ENCODE measurements at regions not wholly inside any gene's neighbourhood (a gene's known extent, or its start where the extent isn't known, plus 50 kb on each side); places are given as distances from the start of the nearest gene placed in this dataset.

DNA sequence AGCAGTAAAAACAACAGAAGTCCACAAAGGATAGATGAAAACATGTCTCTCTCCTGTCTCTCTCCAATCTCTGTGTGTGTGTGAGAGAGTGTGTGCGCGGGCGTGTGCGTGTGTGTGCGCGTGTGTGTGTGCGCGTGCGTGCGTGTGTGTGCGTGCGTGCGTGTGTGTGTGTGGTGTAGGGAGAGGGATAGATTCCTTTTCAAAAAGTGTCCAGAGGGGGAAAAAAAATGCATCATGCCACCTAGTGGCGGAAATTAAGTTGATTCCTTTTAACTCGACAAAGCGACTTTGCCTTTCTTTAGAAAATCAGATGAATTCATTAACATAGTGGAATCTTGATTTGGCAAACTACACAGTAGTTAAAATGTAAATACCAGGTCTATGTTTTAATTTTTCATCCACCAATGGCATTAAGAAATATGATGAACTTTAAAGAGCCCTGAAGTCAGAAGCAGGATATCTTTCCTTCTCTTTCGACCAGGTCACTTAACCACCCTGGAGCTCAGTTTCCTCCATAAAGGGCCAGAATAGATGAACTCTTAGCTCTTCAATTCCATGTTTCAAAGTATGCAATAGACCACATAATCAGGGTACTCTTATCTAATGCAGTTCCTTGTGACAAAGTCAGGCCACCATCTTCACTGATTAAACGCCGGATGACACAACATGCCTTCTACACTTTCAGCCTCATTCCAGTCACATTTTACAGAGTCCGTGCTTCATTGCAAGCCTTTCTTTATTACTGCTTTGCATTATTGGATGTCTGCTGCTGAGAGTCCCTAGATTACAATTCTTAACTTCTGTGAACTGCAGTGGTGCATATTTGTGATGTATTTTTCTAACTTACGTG is 162.8 kb downstream of the FBXO8 start:
- intact Hi-C loops (cut with micrococcal nuclease) = loop anchor here (1.0 to 10.0 kb wide), 4 partner anchors 199 to 806 kb away; no protein-coding TSS in a partner anchor

DNA sequence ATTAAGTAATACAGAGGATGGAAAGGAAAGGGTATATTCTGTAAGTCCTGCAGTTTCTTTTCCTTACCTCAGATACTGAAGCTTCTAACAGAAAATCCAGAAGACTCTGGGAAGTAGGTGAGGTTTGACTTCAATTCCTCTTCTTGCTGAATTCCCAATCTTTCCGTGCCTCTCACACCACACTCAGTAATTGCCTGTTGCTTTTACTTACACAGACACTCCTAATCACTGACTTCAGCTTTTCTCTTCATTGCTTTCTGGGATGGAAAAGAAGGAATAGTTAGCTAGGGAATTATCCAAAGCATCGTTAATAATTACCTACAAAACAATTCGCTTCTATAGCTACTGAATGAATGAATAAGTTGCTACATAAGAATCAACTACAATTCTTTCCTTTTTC is 163.6 kb downstream of the FBXO8 start:
- intact Hi-C loops (cut with micrococcal nuclease) = loop anchor here (1.0 to 10.0 kb wide), 4 partner anchors 199 to 805 kb away; no protein-coding TSS in a partner anchor

DNA sequence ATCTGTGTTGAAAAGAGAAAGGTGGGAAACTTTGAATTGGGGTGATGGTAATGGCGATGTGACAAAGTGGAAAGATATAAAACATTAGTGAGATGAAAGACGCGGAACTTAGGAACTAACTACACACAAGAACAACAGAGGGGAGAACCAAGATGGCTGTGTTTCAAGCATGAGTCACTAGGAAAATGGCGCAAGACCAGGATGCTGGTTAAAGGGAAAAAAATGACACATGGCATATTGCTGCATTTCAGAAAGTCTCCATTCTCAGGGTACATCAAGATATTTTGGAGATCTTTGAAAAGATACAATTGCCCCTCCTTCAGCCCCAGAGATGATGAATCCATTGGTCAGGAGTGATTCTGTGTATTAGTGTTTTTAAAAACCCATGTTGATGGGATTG is 164.4 kb downstream of the FBXO8 start:
- intact Hi-C loops (cut with micrococcal nuclease) = no loop called here

DNA sequence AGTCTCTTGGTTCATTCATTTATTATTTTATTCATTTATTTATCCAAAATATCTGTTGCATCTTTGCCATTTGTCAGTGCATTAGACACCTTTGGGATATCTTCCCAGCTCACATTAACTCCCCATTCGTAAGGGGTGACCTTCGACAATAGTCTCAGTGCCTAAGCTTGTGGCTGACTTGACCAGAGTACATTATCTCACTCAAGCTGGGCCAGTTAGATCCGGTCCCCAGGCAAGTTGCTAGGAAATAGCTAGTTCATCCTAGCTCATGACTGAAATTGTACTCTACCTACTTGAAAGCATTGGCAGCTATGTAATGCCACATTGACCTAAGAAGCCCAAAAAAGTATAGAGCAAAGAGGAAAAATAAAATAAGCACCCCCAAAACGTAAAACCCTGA is 165.3 kb downstream of the FBXO8 start:
- intact Hi-C loops (cut with micrococcal nuclease) = no loop called here

DNA sequence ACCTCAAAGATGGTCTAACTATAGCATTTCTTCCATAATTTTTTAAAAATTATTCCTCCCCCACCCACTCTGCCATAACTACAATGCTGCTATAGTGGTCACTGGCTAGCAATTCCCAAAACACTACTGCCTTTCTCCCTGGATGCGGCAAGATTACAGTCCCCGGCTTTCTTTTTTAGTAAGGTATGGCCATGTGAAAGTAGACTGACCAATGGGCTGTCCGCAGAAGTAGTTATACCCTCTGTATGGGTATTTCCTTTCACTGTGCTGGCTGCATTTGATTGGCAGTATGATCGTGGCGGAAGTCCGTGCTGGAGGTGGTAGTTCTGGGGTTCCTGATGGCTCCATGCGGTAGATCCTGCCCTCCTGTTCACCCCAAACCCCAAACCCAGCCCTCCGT is 166.0 kb downstream of the FBXO8 start:
- intact Hi-C loops (cut with micrococcal nuclease) = no loop called here

DNA sequence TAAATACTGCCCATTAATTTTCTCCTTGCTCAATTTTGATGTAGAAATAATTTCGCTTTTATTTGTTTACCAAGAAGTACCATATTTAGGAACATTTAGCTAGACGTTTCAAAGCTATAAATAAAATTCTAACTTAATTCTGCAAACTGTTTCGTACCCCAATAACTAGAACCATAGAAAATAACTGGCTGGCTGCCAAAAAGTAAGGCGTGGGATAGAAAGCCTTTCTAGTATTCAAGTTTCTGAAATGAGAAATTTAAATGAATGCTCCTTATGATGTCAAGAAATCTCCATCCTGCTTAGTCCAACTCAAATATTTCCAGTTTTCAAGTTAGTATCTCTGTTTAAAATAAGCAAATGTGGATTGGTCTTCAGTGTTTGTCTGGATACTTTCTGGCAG is 167.4 kb downstream of the FBXO8 start:
- intact Hi-C loops (cut with micrococcal nuclease) = no loop called here

DNA sequence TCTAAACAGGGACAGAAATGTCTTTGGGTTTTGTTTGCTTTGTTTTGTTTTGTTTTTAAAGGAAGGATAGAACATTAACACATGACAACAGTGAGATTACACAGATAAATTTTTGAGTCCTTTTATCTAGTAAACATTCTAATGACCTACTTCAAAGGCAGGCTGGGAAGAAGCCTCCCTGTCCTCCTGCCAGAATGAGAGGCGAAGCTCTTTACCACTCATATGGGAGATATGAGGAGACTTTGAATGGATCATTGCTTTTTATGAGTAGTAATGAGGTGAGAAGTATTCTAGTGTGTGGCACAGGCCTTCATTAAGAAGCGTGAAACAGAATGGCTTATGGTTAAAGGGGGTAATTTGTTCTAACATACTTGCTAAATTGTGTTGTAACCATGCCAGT is 172.0 kb downstream of the FBXO8 start:
- intact Hi-C loops (cut with micrococcal nuclease) = no loop called here

DNA sequence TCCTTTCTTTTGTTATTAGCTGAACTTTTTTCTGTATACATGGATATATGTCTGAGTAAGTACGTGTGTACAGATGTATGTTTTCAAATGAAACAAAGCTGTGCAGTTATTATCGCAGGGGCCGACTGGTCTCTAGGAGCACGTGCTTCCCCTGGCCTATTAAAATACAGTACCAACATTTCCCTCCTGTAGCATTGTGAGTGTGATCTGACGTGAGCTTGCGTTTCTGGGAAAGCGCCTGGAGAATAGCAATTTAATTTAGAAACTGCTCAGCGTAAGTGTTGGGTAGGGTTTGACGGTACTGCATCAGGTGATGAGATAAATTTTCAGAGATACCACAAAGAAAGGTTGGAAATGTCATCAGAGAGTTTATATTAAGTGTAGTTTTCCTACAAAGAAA is 173.3 kb downstream of the FBXO8 start:
- intact Hi-C loops (cut with micrococcal nuclease) = no loop called here

DNA sequence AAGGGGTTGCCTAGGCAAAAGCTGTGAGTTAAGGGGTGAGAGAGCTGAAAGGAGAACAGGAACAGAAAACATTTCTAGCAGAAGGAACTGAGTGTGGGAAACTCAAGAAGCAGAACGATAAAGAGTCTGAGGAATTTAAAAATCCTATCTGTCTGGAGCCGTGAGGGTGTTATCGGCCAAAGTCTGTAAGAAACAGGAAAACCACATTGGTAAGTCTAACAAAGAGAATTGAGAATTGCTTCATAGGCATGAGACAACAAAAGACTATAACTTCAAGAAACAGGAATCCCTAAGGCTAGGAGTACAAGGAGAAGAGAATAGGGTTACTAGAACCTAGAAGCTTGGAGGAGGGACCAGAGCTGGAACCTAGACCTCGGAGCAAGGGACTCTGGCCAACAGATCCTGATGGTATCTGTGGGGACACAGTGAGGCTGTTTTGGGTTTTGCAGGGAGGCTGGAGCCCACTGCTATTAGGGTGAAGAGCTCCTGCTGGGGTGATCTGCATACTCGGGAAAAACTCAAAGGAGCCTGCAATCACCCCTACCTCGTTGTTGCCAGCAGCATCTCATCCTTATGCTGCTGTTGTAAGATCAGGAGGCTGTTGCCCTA is 175.6 kb downstream of the FBXO8 start:
- intact Hi-C loops (cut with micrococcal nuclease) = no loop called here

DNA sequence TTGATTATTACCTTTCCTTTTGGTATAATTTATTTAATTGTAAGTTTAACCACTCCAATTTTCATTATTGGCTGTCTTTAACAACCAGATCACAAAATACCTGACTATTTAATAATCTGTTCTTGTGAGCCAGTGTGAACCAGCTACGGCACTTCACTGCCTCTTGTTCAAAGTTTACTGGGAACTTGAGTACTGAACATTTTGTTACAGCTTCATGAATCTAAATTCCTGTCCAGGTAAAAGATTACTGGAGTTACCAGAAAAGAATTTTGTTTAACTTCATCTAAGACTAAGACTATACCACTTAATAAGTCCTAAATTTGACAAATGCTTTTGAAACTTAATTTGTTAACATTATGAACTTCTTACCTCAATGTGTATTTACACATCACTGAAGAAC is 178.3 kb downstream of the FBXO8 start:
- intact Hi-C loops (cut with micrococcal nuclease) = no loop called here

DNA sequence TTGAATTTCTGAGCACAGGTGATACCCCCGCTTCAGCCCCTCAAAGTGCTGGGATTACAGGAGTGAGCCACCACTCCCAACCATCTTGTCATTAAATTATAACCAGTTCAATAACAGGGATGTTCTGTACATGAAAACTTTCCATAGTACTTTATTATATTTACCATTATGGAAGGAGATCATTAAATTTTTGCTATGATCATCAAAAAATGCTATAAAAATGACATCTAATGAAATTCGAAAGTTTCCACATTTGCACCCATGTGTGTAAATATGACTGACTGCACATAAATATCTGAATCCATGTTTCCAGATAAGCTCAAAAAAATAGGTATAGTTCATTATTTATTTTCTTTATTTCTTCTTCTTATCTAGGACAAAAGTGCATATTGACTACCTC is 182.6 kb downstream of the FBXO8 start:
- intact Hi-C loops (cut with micrococcal nuclease) = no loop called here

DNA sequence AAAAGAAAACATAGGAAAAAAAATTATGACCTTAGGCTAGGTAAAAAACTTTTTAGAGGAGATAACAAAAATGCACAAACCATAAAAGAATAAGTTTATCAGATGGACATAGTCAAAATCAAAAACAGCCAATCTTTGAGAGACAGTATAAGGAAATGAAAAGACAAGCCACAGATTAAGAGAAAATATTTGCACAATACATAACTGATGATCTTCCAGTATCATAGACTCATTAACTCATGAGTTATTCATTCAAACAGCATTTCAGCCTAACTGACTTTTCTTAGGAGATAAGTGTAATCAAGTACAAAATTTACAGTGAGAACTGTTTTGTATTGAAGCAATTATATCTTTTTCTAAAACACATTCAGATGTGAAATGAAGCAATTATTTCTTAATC is 183.8 kb downstream of the FBXO8 start:
- intact Hi-C loops (cut with micrococcal nuclease) = no loop called here

DNA sequence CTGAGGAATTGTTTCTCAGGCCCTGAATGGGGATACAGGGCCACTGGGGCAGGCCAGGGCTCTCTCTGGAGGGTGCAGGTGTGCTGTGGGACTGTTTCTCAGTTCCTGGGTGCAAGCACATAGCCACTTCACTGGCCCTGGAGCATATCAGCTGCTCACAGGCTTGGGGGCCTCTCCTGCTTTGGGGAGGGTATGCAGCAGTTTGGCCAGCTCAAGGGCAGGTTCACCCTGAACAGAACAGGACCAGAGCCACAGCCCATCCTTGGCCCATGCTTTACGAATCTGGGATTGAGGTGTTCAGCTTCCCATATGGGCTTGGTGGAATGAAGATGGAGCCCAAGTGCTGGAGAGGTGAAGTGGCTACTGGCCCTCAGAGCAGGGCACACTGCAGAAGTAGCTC is 186.5 kb downstream of the FBXO8 start:
- intact Hi-C loops (cut with micrococcal nuclease) = no loop called here

DNA sequence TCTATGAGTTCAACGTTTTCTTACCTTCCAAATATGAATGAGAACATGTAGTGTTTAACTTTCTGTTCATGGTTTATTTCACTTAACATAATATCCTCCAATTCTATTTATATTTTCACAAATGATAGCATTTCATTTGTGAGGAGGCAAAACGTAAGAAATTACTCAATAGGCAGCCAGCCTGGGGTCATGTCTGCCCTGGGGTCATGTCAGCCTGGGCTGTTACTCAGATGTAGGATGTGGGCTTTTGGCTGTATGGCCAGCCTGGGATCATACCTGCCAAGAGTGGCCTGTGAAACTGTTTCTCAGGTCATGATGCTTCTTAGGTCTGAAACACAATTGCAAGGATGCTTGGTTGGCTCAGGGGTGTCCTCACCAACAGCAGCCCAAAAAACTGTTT is 187.0 kb downstream of the FBXO8 start:
- intact Hi-C loops (cut with micrococcal nuclease) = no loop called here

DNA sequence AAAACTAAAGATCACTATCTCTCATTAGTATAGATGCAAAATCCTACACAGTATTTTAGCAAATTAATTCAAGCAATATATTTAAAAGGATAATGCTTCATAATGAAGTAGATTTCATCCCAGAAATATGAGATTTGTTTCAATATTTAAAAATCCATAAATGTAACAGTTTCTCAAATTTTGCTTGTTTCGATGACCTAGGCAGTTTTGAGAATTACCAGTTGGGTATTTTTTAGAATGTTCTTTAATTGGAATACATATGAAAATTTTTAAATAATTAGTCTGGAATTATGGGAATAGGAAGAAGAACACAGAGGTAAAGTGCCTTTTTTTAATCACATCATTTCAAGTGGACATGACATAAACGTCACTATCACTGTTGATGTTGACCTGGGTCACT is 192.3 kb downstream of the FBXO8 start:
- intact Hi-C loops (cut with micrococcal nuclease) = loop anchor here (5.0 kb wide), 1 partner anchor 596 kb away; no protein-coding TSS in a partner anchor

DNA sequence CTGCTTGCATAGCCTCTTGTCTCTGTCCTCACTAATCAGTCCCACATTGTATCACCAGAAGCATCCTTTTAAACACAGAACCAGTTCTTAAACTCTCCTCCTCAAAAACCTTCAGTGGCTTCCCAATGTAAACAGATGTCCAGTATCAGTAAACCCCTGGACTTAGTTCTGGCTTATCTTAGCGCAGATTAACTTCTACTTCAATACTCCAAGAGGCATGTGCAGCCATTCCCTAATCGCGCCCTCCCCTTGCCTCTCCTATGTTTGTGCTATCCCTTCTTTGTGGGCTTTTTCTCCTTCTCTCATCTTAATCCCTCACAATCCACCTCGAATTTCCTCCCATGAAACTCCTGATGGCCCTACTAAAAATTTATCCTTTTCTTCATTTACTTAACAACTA is 193.8 kb downstream of the FBXO8 start:
- intact Hi-C loops (cut with micrococcal nuclease) = loop anchor here (5.0 kb wide), 1 partner anchor 598 kb away; no protein-coding TSS in a partner anchor

DNA sequence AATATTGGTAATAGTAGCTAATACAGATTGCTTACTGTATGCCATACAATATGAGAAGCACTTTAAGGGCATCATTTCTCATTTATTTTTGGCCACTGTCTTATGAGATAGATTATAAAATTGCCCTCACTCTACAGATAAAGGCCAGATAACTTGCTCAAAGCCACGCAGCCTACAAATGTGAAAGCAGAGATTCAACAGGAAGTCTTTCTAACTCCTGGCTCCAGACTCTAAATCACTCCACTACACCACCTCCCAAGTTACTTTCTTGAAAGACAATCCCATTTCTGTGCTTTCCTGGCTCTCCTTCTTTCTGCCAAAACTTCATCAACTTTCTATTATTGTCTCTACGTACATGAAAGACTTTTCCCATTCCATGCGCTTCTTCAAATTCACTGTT is 194.7 kb downstream of the FBXO8 start:
- intact Hi-C loops (cut with micrococcal nuclease) = no loop called here

DNA sequence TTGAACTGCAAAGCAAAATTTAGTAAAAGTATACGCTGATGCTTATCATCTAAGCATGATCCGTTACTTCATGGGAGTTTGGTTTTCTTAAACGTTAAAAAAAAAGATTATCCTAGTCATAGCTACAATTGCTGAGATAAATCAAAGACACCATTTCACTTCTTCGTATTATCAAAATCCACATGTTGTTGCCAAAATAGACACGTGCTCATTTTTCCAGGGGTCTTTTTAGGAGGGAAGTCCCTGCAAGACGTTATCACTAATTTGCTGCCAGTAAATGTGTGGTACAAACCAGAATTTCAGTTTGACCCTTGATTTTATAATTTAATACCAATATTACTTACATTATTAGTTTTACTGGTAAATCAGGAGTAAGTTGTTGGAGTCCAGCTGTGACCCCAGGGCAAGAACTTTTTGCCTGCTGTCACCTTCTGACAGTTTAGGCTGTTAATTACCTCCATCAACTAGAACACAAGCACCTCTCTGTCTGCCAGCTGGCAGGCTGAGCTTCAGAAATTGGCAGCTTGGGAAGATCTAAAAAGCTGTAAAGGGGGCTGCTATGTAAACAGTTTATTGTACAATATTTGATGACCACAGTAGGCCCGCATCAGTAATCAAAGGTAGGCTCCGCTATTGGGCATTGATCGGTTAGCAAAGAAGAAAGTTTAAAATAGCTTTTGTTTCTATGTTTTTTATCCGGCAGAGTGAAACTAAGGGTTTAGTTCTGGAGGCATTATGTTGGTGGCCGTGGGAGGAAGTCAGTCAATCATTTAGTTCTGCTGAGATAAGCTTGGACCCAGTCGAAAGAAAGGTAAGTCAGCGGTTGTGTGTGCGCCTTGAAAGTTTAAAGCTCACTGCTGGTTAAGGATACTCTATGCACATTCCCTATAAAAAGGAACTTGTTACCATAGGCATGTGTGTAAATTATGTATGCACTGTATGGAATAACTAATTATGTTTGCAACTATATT is 196.4 kb downstream of the FBXO8 start:
- intact Hi-C loops (cut with micrococcal nuclease) = no loop called here

DNA sequence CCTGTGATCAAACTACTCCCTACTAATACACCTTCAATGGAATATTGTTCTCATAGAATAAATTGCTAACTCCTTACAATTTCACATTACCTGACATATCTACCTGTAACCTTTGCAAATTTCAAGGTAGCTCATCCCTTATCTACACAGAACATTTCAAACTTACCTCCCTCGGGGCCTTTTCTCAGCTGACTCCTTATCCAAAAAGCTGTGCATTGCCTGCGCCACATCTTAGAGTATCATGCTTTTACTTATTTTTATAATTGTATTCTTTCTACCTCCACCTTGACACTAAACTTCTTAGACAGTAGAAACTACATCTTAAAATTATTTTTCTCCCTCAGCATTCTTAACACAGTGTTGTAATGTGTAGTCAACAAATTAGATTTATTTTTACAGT is 198.5 kb downstream of the FBXO8 start:
- intact Hi-C loops (cut with micrococcal nuclease) = no loop called here

DNA sequence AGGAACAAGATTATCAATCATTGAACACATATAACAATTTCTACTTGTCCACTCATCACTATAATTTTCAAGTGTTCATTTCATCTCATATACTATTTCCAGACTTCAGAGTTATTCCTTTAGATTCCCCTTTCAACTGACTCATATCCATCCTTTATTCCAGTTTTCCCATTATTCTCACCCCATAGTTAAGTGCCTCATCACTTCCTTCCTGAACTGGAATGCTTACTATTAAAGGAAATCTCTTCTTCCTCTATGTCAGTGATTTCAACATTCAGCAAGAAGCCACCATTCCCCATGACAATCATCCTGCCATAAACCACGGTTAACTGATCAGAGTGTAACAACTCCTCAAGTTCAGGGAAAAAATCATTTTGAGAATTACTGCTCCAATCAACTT is 198.9 kb downstream of the FBXO8 start:
- intact Hi-C loops (cut with micrococcal nuclease) = no loop called here

DNA sequence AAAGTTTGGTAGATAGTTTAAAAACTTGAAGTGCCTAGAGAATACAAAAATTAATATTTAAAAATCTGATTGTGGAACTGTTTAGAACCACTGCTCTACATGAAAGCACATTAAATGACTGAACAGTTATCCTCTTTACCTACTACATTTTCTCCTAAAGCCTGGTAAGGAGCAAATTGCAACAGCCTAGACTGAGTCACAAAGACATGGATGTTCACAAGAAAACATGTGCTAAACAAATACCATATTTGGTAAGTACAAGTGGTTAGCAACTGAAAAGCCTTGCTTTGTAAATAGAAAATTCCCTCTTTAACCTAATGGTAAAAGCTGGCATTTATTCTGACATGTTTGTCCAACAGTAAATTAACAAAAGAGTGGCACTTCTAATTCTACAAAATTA is 203.1 kb downstream of the FBXO8 start:
- intact Hi-C loops (cut with micrococcal nuclease) = no loop called here

DNA sequence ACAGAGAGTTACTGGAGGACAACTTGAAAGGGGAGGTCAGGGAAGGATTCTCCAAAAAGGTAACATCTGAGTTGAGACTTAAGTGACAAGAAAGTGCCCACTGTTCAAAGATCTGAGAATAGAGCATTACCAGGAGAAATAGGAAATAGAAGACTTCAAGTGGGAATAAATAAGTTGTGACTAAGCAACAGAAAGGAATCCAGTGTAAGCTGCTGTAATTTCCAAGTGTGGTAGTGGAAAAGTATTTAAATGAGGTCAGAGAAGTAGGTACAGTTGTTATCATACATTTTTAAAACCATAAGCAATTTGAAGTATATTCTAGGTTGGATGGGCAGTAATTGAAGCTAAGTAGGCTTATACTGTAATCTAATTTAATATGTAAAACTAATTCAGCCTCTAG is 211.9 kb downstream of the FBXO8 start:
- intact Hi-C loops (cut with micrococcal nuclease) = no loop called here
